ENCODE measurements at regions not wholly inside any gene's neighbourhood (a gene's known extent, or its start where the extent isn't known, plus 50 kb on each side); places are given as distances from the start of the nearest gene placed in this dataset.

DNA sequence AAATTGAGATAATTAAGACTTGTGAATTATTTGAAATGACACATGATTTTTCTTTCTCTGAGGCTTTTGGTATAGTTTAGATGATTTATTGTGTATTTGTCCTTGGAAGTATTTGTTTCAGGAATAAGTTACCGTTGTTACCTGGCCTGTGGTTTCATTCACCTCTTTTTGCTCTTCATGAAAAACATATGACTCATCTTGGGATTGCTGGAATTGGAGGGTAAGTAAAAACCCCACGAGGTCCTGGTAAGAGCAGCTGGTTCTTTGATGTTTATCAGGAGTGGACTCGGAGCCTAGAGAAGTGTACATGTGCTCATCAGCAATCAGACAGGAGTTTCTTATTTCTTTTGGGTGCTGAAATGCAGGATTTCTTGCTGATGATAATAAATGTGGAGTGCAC is 275.3 kb downstream of the PSAT1 start:
- TF ChIP-seq, protein P1, sequence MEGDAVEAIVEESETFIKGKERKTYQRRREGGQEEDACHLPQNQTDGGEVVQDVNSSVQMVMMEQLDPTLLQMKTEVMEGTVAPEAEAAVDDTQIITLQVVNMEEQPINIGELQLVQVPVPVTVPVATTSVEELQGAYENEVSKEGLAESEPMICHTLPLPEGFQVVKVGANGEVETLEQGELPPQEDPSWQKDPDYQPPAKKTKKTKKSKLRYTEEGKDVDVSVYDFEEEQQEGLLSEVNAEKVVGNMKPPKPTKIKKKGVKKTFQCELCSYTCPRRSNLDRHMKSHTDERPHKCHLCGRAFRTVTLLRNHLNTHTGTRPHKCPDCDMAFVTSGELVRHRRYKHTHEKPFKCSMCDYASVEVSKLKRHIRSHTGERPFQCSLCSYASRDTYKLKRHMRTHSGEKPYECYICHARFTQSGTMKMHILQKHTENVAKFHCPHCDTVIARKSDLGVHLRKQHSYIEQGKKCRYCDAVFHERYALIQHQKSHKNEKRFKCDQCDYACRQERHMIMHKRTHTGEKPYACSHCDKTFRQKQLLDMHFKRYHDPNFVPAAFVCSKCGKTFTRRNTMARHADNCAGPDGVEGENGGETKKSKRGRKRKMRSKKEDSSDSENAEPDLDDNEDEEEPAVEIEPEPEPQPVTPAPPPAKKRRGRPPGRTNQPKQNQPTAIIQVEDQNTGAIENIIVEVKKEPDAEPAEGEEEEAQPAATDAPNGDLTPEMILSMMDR (IDR thresholded peaks at IDR 0.05 in 4 of 5, conservative IDR thresholded peaks at IDR 0.05 in 1 of 5) = no peak
- no peak for TF ChIP-seq POLR2A (IDR thresholded peaks at IDR 0.05)

Measured in gastrocnemius medialis (tissue), 4 donors.